ENCODE measurements at regions not wholly inside any gene's neighbourhood (a gene's known extent, or its start where the extent isn't known, plus 50 kb on each side); places are given as distances from the start of the nearest gene placed in this dataset.

- no peak for DNase-seq
Observed at GRCh38 chr5:120738568-120738967, 274.5 kb downstream of the PRR16 start.

- DNase-seq, result no peak
Observed at GRCh38 chr5:120740989-120741388, 276.9 kb downstream of the PRR16 start.

DNA sequence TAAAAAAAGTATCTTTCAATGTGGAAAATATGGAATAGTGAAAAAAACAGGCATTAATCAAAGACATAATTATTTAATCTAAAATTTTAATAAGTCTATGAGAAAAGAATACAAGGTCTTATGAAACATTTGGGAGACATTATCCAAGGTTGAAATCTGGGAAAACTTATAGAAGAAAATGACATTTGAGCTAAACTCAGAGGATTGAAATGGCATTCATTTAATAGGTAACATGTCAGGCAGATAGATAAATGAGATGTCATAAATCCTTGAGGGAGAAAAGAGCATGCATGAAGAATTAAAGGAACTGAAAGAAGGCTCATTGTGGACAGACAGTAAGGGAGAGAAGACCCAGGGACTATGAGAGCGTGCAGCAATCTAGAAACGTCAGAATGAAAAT, 284.4 kb downstream of the PRR16 start:
- no peak for DNase-seq

GRCh38 chr5:120749737-120750136, 285.6 kb downstream of the PRR16 start:
- DNase-seq, result no peak

- DNase-seq, result no peak
Observed at GRCh38 chr5:120759587-120759986, 295.5 kb downstream of the PRR16 start.

GRCh38 chr5:120761986-120762385, 297.9 kb downstream of the PRR16 start:
- no peak for DNase-seq

DNA sequence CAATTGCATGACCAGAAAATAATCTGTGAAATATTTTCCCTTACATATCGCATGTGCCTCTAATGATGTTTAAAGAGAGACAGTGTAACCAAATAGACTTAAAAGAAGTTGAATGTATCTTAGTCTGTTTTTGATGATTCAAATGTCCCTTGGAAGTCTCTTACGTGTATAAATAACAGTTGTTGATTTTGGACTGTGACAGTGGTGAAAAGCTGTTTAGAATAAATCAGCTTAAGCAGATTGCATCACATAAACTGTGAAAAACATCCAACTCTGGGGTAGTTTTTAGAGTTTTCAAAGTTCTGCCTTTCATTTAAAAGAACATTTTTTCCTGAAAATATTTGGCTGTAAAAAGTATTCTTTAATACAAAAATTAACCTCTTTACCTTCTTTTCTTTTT, 301.1 kb downstream of the PRR16 start:
- no peak for DNase-seq

DNA sequence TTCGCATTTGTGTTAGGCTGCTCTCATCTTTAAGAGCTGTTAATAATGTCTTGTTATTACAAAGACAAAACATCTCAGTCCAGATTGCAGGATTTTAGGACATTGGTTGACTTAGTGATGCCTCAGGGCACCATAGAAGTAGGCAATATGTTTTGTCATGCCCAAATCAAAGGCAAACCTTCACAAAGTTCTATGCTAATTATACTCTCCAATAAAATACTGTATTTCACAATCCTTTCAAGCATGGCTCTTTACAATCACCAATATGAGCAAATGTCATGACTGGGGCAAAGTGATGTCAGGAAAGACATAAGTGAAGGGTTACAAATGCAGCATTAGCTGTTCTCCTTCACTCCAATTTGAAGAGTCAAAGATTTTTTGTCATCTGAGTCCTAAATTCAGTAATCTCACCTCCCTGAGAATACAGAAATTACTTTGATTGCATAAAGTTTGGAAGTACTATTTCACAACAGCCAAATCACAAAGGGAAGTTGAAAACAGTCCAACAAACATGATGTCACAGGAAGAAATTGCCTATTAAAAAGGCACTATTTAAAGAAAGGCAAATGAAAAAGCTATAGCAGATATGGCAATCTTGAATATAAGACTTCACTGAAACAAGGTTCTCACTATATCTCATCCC, 303.2 kb downstream of the PRR16 start:
- peak; percentile 58 for DNase-seq

- peak; percentile 71 for DNase-seq
Observed at GRCh38 chr5:120769312-120769872, 305.3 kb downstream of the PRR16 start.

- no peak for DNase-seq
Observed at GRCh38 chr5:120771202-120771601, 307.1 kb downstream of the PRR16 start.

- DNase-seq, result peak; percentile 81
Observed at GRCh38 chr5:120778491-120779484, 314.7 kb downstream of the PRR16 start.

- DNase-seq, result peak; percentile 74
Observed at GRCh38 chr5:120779674-120780073, 315.6 kb downstream of the PRR16 start.

GRCh38 chr5:120788481-120788880, 324.4 kb downstream of the PRR16 start:
- DNase-seq, result no peak

GRCh38 chr5:120789918-120790317, 325.8 kb downstream of the PRR16 start:
- DNase-seq, result no peak

- DNase-seq, result no peak
Observed at GRCh38 chr5:120790339-120790738, 326.2 kb downstream of the PRR16 start.

GRCh38 chr5:120792477-120792876, 328.4 kb downstream of the PRR16 start:
- DNase-seq, result no peak

GRCh38 chr5:120794121-120794520, 330.0 kb downstream of the PRR16 start:
- DNase-seq, result no peak

GRCh38 chr5:120803282-120803681, 339.2 kb downstream of the PRR16 start:
- DNase-seq, result peak; percentile 40

GRCh38 chr5:120805131-120805530, 341.0 kb downstream of the PRR16 start:
- no peak for DNase-seq

DNA sequence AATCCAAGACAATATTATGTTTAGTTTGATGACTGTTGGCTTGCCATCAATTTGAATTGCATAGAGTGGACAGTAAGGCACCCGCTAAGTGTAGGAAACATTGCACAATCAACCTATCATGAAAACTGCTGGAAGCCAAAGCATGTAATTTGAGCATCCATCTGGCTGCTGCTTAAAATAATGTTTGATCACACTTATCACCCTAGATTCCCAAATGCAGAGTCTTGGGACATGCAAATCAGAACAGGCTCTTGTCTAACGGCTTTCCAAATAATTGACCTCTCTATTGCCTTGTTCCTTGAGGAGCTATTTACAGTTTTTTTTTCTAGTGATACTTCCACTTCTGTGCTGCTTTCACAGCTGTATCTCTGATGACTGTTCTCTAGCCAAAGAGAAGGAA, 342.1 kb downstream of the PRR16 start:
- DNase-seq, result peak; percentile 11

GRCh38 chr5:120808135-120808534, 344.0 kb downstream of the PRR16 start:
- DNase-seq, result peak; percentile 62

- DNase-seq, result peak; percentile 28
Observed at GRCh38 chr5:120808606-120809005, 344.5 kb downstream of the PRR16 start.

DNA sequence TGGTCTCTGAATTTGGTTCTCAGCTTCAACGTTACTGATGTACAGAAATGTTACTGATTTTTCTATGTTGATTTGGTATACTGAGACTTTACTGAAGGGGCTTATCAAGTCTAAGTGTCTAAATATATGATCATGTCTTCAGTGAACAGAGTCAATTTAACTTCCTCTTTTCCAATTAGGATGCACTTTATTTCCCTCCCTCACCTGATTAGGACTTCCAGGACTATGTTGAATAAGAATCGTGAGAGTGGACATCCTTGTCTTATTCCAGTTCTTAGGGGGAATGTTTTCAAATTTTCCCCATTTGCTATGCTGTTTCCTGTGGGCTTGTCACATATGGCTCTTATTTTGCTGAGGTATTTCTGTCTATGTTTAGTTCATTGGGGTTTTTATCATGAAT, 349.5 kb downstream of the PRR16 start:
- DNase-seq, result no peak
